Ecto neural progenitor cell (in vitro differentiated cells): ENCODE measurements at regions not wholly inside any gene's neighbourhood (a gene's known extent, or its start where the extent isn't known, plus 50 kb on each side); places are given as distances from the start of the nearest gene placed in this dataset.

ENCODE experiments used
- DNase-seq: peaks from one replicate; pipeline ENCODE4 v3.0.0-alpha.2; 2018; ENCODE audit warnings: low spot score

DNA sequence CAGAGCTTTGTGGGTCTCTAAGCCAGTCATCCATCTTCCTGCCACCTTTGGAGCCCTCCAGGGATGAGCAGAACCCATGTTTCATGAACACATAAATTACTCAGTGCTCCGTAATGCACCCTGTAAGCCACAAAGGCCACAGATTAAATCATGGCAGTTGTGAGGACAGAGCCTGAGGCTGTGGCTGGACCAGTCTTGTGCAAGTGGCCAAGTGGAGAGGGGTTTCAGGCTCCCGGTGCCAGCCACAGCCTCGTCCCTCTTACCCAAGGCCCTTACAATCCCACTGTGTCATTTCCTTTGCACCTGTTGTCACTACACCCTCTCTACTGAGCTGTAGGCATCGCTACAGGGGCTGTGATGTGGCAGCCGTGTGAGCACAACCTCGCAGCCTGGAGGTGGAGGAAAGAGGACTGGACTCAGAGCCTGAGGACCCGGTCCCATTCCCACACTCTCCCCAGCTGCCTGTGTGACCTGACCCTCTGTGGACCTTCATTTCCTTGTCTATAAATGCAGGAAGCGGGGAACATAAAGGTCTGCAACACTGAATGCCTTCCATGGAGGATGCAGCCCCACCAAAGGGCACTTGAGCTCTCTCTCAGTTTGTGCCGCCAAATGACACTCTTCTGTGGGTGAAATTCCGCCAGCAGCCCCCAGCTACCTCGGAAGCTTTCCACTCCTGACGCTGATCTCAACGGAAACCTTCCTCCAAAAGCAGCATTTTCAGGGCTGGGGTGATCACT is 792.0 kb downstream of the UQCRFS1 start:
- DNase-seq = no peak

GRCh38 chr19:28419312-28419711 is 793.6 kb downstream of the UQCRFS1 start:
- no peak for DNase-seq

DNA sequence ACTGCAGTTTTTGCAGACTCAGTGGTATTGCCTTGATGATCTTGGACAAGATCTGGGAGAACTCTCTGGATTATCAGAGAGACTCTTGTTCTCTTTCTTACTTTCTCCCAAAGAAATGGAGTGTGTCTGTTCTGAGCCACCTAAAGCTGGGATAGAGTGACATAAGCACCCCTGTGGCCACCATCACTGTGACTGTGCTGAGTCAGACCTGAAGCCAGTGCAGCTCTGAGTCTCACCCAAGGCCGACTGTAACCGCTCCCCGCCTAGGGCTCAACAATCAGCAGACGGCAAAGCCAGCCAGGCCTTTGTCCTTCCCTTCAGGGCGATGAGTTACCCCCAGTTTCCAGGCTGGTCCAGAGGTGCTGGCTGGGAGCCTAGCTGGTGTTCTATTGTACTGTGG is 795.6 kb downstream of the UQCRFS1 start:
- DNase-seq = no peak

GRCh38 chr19:28416245-28416644 is 796.7 kb downstream of the UQCRFS1 start:
- no peak for DNase-seq

- no peak for DNase-seq
Measured at GRCh38 chr19:28414748-28415147, 798.2 kb downstream of the UQCRFS1 start.

- no peak for DNase-seq
Measured at GRCh38 chr19:28409859-28410258, 803.1 kb downstream of the UQCRFS1 start.

- DNase-seq = no peak
Measured at GRCh38 chr19:28406966-28407365, 806.0 kb downstream of the UQCRFS1 start.

- DNase-seq = no peak
Measured at GRCh38 chr19:28405346-28405742, 807.6 kb downstream of the UQCRFS1 start.

- no peak for DNase-seq
Measured at GRCh38 chr19:28404472-28404871, 808.5 kb downstream of the UQCRFS1 start.

DNA sequence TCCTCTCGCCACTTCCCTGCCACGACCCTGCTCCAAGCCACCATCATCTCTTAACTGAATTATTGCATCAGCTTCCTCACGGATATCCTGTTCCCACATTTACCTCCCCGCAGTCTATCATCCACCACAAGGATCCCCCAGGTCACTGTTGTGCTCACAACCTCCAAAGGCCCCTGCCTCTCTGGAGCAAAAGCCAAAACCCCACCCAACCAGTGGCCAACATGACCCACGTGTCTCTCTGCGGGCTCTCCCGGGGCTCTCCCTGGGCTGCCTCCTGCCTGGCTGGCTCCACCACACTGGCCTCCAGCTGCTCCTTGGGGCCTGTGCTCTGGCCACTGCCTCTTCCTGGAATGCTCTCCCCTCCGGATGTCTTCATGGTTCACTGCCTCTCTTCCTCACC is 809.3 kb downstream of the UQCRFS1 start:
- DNase-seq = no peak

- no peak for DNase-seq
Measured at GRCh38 chr19:28402701-28403290, 810.2 kb downstream of the UQCRFS1 start.

GRCh38 chr19:28401739-28402424 is 811.1 kb downstream of the UQCRFS1 start:
- no peak for DNase-seq

DNA sequence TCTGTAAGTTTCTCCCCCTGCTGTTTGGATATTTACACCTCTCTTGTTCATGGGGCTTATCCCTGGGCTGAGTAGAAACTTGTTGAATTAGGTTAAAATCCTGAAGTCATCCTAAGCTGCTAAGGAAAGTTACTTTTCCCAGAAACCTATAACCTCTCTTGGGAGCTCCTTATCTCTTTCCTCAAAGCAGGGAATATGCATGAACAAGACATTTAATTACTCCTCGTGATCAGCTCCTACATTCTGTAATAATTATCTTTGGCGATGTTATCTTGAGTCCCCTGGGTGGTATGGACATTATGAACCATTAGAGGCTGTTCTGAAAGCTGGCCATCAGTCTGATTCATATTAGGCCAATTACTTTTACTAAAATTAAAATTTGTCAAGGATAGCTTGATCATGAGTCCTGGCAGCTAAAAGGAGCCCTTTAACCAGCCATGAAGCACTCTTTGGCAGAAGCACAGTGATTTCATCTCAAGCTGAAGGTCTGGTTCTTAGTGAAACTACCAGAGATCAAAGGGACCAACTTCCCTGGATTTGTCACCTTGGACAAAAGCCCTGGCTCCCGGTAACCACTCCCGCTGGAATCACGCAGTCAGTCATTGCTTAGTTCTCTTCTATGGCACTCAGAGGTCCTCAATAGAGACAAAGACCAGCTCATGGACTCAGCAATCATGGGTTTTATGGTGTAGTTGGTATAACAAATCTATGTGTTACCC is 811.8 kb downstream of the UQCRFS1 start:
- DNase-seq = no peak

- DNase-seq = no peak
Measured at GRCh38 chr19:28399187-28399586, 813.8 kb downstream of the UQCRFS1 start.

GRCh38 chr19:28397800-28398199 is 815.2 kb downstream of the UQCRFS1 start:
- DNase-seq = no peak

DNA sequence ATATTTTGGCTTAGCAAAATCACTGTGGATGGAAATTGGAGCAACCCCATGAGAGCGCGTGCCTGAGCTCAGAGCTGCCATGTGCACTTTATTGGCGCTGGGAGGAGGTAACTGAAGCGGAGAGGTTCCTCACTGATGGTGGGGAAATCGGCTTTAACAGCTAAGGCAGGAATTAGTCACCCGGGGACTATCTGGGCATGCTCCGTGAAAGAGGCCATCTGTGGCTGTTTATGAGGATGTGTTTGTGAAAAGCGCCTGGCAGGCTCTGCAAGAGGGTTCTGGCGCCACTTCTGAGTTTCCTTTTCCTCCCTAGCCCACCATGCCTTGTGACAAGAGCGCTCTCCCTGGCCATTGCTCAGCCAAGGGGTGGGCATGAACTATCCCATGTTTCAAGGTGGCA is 815.6 kb downstream of the UQCRFS1 start:
- no peak for DNase-seq

DNA sequence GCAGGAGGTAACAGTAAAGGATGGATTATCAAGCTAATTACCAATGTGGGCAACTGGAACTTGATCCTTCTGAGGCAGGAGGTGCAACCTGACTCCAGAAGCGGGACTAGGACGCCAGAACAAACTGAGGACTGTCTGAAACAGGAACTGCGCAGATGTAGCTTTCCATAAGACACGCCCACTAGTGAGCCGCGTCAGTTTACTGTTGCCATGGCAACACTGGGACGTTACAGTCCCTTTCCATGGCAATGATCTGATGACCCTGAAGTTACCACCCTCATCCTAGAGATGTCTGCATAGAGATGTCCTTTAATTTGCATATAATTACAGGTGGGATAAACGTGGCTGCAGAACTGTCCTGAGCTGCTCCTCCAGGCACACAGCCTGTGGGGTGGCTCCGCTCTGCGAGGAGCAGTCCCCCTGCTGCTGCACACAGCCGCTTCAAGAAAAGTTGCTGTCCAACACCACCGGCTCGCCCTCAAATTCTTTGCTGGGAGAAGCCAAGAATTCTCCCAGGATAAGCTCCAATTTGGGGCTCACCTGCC is 816.6 kb downstream of the UQCRFS1 start:
- DNase-seq = no peak

DNA sequence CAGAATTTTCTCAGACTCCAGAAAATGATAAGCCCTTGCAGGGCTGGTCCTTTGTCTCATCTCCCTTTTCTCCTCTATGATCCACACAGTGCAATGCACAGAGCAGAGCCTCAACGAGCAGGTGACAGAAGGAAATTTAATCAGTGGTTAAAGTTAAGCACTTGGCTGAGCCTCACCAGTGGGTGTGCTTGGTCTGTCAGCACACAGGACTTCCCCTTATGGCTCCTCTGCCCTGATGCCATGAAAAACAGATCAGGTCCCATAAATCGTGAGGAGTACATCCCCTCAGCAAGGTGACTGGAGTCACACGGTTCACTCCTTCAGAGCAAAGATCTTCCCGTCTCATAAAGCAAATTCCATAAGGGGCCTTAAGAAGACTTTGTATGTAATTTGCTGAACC is 818.2 kb downstream of the UQCRFS1 start:
- DNase-seq = no peak

DNA sequence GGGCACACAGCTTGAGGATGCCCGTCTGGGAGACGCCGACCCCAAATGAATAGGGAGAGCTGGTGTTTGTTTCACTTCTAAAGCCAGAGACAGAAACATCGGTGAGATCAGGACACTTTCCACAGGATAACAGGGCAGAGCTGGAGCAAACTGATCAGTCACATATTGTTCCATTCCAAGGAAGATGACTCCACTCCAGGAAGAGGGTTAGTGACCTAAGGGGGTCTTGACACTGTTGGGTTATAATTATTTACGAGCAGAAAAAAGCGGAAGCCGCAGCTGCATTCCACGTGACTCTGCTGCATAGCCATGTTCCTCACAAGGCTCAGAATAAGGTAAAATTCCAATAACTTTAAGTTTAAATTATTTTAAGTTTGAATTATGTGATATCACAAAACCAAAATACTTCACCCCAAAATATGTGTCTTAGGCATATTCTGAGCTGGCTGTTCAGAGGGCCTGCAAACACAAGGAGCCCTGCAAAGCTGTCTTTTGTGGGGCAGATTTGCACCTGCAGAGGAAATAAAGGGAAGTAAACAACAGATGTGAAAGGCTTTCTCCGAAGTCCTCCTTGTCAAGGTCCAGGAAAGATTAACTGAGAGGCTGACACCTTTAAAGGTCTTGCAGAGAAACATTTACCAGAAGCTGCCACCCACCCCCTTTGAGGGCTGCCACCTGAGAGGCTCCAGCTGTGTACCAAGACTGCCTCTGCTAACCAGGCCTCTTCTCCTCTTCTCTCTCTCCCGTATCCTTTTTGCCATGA is 819.2 kb downstream of the UQCRFS1 start:
- DNase-seq = no peak

GRCh38 chr19:28388988-28389387 is 824.0 kb downstream of the UQCRFS1 start:
- no peak for DNase-seq

- DNase-seq = no peak
Measured at GRCh38 chr19:28387507-28387906, 825.4 kb downstream of the UQCRFS1 start.

DNA sequence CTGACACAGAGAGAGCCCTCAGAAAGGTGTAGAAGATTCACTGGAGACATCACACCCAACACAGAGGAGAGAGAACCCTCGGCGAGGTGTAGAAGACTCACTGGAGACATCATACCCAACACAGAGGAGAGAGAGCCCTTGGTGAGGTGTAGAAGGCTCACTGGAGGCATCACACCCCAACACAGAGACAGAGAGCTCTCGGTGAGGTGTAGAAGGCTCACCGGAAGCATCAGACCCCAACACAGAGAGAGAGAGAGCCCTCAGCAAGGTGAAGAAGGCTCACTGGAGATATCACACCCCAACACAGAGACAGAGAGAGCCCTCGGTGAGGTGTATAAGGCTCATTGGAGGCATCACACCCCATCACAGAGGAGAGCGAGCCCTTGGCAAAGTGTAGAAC is 826.5 kb downstream of the UQCRFS1 start:
- no peak for DNase-seq
